HG03060 (cell line): ENCODE measurements at regions not wholly inside any gene's neighbourhood (a gene's known extent, or its start where the extent isn't known, plus 50 kb on each side); places are given as distances from the start of the nearest gene placed in this dataset.
"Not testable (repeated sequence)": the region's sequence is repeated elsewhere in the genome, so short reads cannot be mapped to it uniquely, and the experiment has no call there.

ENCODE experiments used
- ATAC-seq: cut with Tn5 transposase; IDR thresholded peaks from one replicate; pipeline ENCODE4 v1.9.1; 2021; ENCODE audit warnings: low read depth, moderate number of reproducible peaks; ENCODE audit not compliant: unreplicated experiment

- ATAC-seq, result not testable (repeated sequence)
Measured at GRCh38 chr1:143785883-143786282, 185.9 kb downstream of the FAM72C start.

GRCh38 chr1:143784239-143784882, 187.4 kb downstream of the FAM72C start:
- ATAC-seq, result not testable (repeated sequence)

- not testable (repeated sequence) for ATAC-seq
Measured at GRCh38 chr1:143778178-143778577, 193.6 kb downstream of the FAM72C start.

- not testable (repeated sequence) for ATAC-seq
Measured at GRCh38 chr1:143764831-143765230, 207.0 kb downstream of the FAM72C start.

- not testable (repeated sequence) for ATAC-seq
Measured at GRCh38 chr1:143760366-143760765, 211.4 kb downstream of the FAM72C start.

- ATAC-seq, result not testable (repeated sequence)
Measured at GRCh38 chr1:143755961-143756360, 215.8 kb downstream of the FAM72C start.

GRCh38 chr1:143748906-143749305, 222.9 kb downstream of the FAM72C start:
- no peak for ATAC-seq

GRCh38 chr1:143736562-143736961, 235.2 kb downstream of the FAM72C start:
- no peak for ATAC-seq

GRCh38 chr1:143735764-143736461, 235.9 kb downstream of the FAM72C start:
- no peak for ATAC-seq

- ATAC-seq, result not testable (repeated sequence)
Measured at GRCh38 chr1:143734261-143734660, 237.5 kb downstream of the FAM72C start.

GRCh38 chr1:143730890-143731289, 240.9 kb downstream of the FAM72C start:
- not testable (repeated sequence) for ATAC-seq

- not testable (repeated sequence) for ATAC-seq
Measured at GRCh38 chr1:143729449-143730111, 242.2 kb downstream of the FAM72C start.

- ATAC-seq, result peak; percentile 96
Measured at GRCh38 chr1:143728802-143729448, 242.9 kb downstream of the FAM72C start.

- no peak for ATAC-seq
Measured at GRCh38 chr1:143727263-143727662, 244.5 kb downstream of the FAM72C start.

GRCh38 chr1:143721024-143721373, 250.8 kb downstream of the FAM72C start:
- ATAC-seq, result no peak

- ATAC-seq, result no peak
Measured at GRCh38 chr1:143720087-143721023, 251.4 kb downstream of the FAM72C start.

GRCh38 chr1:143718524-143718923, 253.3 kb downstream of the FAM72C start:
- no peak for ATAC-seq

- ATAC-seq, result no peak
Measured at GRCh38 chr1:143718021-143718420, 253.8 kb downstream of the FAM72C start.

- no peak for ATAC-seq
Measured at GRCh38 chr1:143717434-143717833, 254.4 kb downstream of the FAM72C start.

- ATAC-seq, result not testable (repeated sequence)
Measured at GRCh38 chr1:143714913-143715312, 256.9 kb downstream of the FAM72C start.
